Upper lobe of left lung (tissue), 4 donors: ENCODE measurements at regions not wholly inside any gene's neighbourhood (a gene's known extent, or its start where the extent isn't known, plus 50 kb on each side); places are given as distances from the start of the nearest gene placed in this dataset.

Source experiments
- CTCF ChIP-seq, 6 experiments: fragments of 450-650 bp in 4 of 6; fragments of 200-600 bp in 2 of 6; sonication (generic) in 2 of 6; IDR thresholded peaks; one replicate each; pipeline ENCODE4 v1.5.1; 2016 to 2019; ENCODE audit warnings: antibody characterized with exemption in 6 of 6
- EP300 ChIP-seq, 4 donors: sonication (generic); formaldehyde crosslinking; IDR thresholded peaks; one replicate each; pipeline ENCODE4 v1.5.1; 2017; ENCODE audit warnings: antibody characterized with exemption in 4 of 4, control low read depth in 2 of 4
- POLR2A ChIP-seq, 4 donors: fragments of 450-650 bp; IDR thresholded peaks; one replicate each; pipeline ENCODE4 v1.5.1; 2016 to 2017; ENCODE audit warnings: antibody characterized with exemption in 4 of 4, mild to moderate bottlenecking in 2 of 4
- POLR2AphosphoS5 ChIP-seq, 2 donors: sonication (generic); formaldehyde crosslinking; IDR thresholded peaks; one replicate each; pipeline ENCODE4 v1.5.1; 2017; ENCODE audit warnings: antibody characterized with exemption in 2 of 2

DNA sequence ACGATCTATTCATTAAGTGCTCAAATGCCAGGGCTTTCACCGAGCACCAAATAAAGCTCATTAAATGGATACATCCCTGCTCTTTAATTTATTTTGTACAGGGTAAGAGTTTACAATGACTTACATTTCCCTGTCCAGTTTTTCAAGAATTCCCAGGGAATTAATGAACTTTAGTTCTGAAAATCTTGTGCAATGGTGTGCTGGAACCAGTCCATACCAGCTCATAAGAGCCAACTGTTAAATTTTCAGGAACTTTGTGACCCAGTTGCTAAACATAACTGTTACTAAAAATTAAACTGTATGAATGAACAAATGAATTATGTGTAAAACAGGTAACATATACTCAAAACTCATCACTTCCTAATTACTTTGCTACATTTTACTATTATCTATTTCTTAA, 191.7 kb upstream of the RASGEF1B start:
- TF ChIP-seq CTCF (IDR thresholded peaks at IDR 0.05) (no peak), POLR2A (IDR thresholded peaks at IDR 0.05) (no peak), EP300 (IDR thresholded peaks at IDR 0.05) (no peak), POLR2AphosphoS5 (IDR thresholded peaks at IDR 0.05) (no peak)
